GM23338 (cell line): ENCODE measurements at regions not wholly inside any gene's neighbourhood (a gene's known extent, or its start where the extent isn't known, plus 50 kb on each side); places are given as distances from the start of the nearest gene placed in this dataset.

Experiments
- ATAC-seq: fragments of 200-7000 bp; cut with Tn5 transposase; 3 replicates; pipeline ENCODE4 v1.9.1; 2020
- DNase-seq: peaks from one replicate; pipeline ENCODE4 v3.0.0-alpha.2; 2015; ENCODE audit warnings: low spot score
- H2AFZ ChIP-seq: fragments of 200-600 bp; sonication (generic); 2 replicates; pipeline ENCODE4 v1.8.0; 2016; ENCODE audit warnings: antibody characterized with exemption, mild to moderate bottlenecking, moderate library complexity
- H3F3A ChIP-seq: fragments of 200-600 bp; sonication (generic); replicated peaks from 2 replicates; pipeline ENCODE4 v1.8.0; 2017; ENCODE audit warnings: antibody characterized with exemption, mixed run types, low read depth
- H3K27ac ChIP-seq: fragments of 200-600 bp; sonication (generic); 2 replicates; pipeline ENCODE4 v1.6.1; 2016; ENCODE audit warnings: low read depth
- H3K27me3 ChIP-seq: fragments of 200-600 bp; sonication (generic); 2 replicates; pipeline ENCODE4 v1.8.0; 2016; ENCODE audit warnings: mild to moderate bottlenecking, mixed run types, moderate library complexity; ENCODE audit not compliant: insufficient read depth
- H3K36me3 ChIP-seq: fragments of 200-600 bp; sonication (generic); 2 replicates; pipeline ENCODE4 v1.8.0; 2016; ENCODE audit warnings: mild to moderate bottlenecking; ENCODE audit not compliant: insufficient read depth
- H3K4me1 ChIP-seq: fragments of 200-600 bp; sonication (generic); 2 replicates; pipeline ENCODE4 v1.8.0; 2016; ENCODE audit warnings: mild to moderate bottlenecking, moderate library complexity; ENCODE audit not compliant: insufficient read depth
- H3K4me2 ChIP-seq: fragments of 200-600 bp; sonication (generic); 2 replicates; pipeline ENCODE4 v1.7.1; 2017; ENCODE audit warnings: mixed run types
- H3K4me3 ChIP-seq: fragments of 200-600 bp; sonication (generic); 2 replicates; pipeline ENCODE4 v1.6.1; 2016; ENCODE audit warnings: mixed run types
- H3K79me2 ChIP-seq: fragments of 200-600 bp; sonication (generic); replicated peaks from 2 replicates; pipeline ENCODE4 v1.8.0; 2017; ENCODE audit warnings: mild to moderate bottlenecking; ENCODE audit not compliant: insufficient read depth
- H3K9me2 ChIP-seq: fragments of 200-600 bp; sonication (generic); 2 replicates; pipeline ENCODE4 v1.8.0; 2017; ENCODE audit not compliant: insufficient read depth
- H4K20me1 ChIP-seq: fragments of 200-600 bp; sonication (generic); replicated peaks from 2 replicates; pipeline ENCODE4 v1.8.0; 2017; ENCODE audit warnings: mild to moderate bottlenecking; ENCODE audit not compliant: insufficient read depth
- H3K27ac Mint-ChIP-seq: 2 replicates; pipeline ENCODE4 v1.8.0; 2020; ENCODE audit warnings: inconsistent platforms, mild to moderate bottlenecking, moderate library complexity, mixed read lengths
- H3K27me3 Mint-ChIP-seq: 3 replicates; pipeline ENCODE4 v1.8.0; 2022; ENCODE audit warnings: low read depth, mild to moderate bottlenecking, moderate library complexity, mixed read lengths, inconsistent platforms; ENCODE audit not compliant: insufficient read depth, poor library complexity
- H3K36me3 Mint-ChIP-seq: 3 replicates; pipeline ENCODE4 v1.8.0; 2021; ENCODE audit warnings: low read depth, mild to moderate bottlenecking, inconsistent platforms, moderate library complexity, mixed read lengths
- H3K4me1 Mint-ChIP-seq: 3 replicates; pipeline ENCODE4 v1.8.0; 2020; ENCODE audit warnings: mild to moderate bottlenecking, inconsistent platforms, mixed read lengths
- H3K4me3 Mint-ChIP-seq: 3 replicates; pipeline ENCODE4 v1.8.0; 2021; ENCODE audit warnings: moderate library complexity, mild to moderate bottlenecking, inconsistent platforms, mixed read lengths
- H3K9me3 Mint-ChIP-seq: 3 replicates; pipeline ENCODE4 v1.8.0; 2020; ENCODE audit warnings: moderate library complexity, mild to moderate bottlenecking, inconsistent platforms, mixed read lengths
- EZH2 ChIP-seq: fragments of 200-600 bp; sonication (generic); IDR thresholded peaks from one replicate; pipeline ENCODE4 v1.8.0; 2017; ENCODE audit warnings: antibody characterized with exemption, mild to moderate bottlenecking, low read depth; ENCODE audit not compliant: unreplicated experiment
- EZH2phosphoT487 ChIP-seq: fragments of 200-600 bp; sonication (generic); IDR thresholded peaks from one replicate; pipeline ENCODE4 v1.8.1; 2018; ENCODE audit warnings: antibody characterized with exemption; ENCODE audit not compliant: unreplicated experiment
- JUNB ChIP-seq: IDR thresholded peaks from one replicate; pipeline ENCODE4 v1.6.1; 2016; ENCODE audit warnings: antibody characterized with exemption; ENCODE audit not compliant: unreplicated experiment
- NANOG ChIP-seq: IDR thresholded peaks from 2 replicates; pipeline ENCODE4 v1.6.1; 2016; ENCODE audit warnings: antibody characterized with exemption, borderline replicate concordance
- POLR2AphosphoS5 ChIP-seq: IDR thresholded peaks from 2 replicates; pipeline ENCODE4 v1.6.1; 2016; ENCODE audit warnings: antibody characterized with exemption, low read depth
- STAT1 ChIP-seq: IDR thresholded peaks from one replicate; pipeline ENCODE4 v1.6.1; 2016; ENCODE audit warnings: antibody characterized with exemption; ENCODE audit not compliant: unreplicated experiment
- ZNF114 ChIP-seq: fragments of 250-450 bp; sonication (Bioruptor Pico); IDR thresholded peaks from 2 replicates; pipeline ENCODE4 v1.5.0; 2020; ENCODE audit warnings: mild to moderate bottlenecking, moderate library complexity
- ZNF331 ChIP-seq: fragments of 250-450 bp; sonication (Bioruptor Pico); IDR thresholded peaks from 2 replicates; pipeline ENCODE4 v1.5.0; 2020; ENCODE audit warnings: low read depth, mild to moderate bottlenecking, moderate library complexity
- TF ChIP-seq, protein P1 (sequence below): IDR thresholded peaks from 2 replicates; pipeline ENCODE4 v1.6.1; 2016; ENCODE audit warnings: antibody characterized with exemption
- TF ChIP-seq, protein P2 (sequence below): IDR thresholded peaks from one replicate; pipeline ENCODE4 v1.6.1; 2018; ENCODE audit warnings: antibody characterized with exemption; ENCODE audit not compliant: unreplicated experiment
- TF ChIP-seq, protein P3 (sequence below), 2 experiments: fragments of 200-600 bp in 1 of 2; sonication (generic) in 1 of 2; conservative IDR thresholded peaks; 2 replicates each; pipeline versions ENCODE4 v1.5.1 to v1.6.1; 2016 to 2017; ENCODE audit warnings: antibody characterized with exemption in 2 of 2, low read depth in 2 of 2, mild to moderate bottlenecking in 2 of 2, moderate library complexity in 1 of 2

DNA sequence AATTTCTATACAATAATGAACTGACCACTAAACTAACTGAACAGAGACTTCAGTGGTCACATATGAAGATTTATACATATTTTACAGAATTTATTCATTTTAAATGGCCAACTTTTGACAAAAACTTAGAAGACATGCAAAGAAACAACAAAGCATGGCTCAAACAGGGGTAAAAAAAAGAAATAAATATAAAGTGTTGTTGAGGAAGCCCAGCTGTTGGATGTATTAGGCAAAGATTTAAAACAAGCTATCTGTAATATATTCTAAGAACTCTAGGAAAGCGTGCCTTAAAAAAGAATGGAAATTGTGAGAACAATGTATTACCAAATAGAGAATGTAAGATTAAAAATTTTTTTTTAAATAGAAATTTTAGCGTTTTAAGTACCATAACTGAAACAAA is 210.9 kb upstream of the HTR2C start:
- Histone ChIP-seq H3K79me2 (no peaks in the 10 kb centered on the region), H3K27ac (no peak overlapping the region), H3K36me3 (no peaks in the 10 kb centered on the region), H3K4me1 (no peaks in the 10 kb centered on the region), H3K27me3 (no peaks in the 10 kb centered on the region), H3K9me2 (no peaks in the 10 kb centered on the region), H3K4me2 (no peak overlapping the region), H2AFZ (no peak overlapping the region), H3K4me3 (no peak overlapping the region), H4K20me1 (no peaks in the 10 kb centered on the region), H3F3A (no peaks in the 10 kb centered on the region)
- Mint-ChIP-seq H3K36me3 (no peaks in the 10 kb centered on the region), H3K27ac (no peak overlapping the region), H3K27me3 (no peaks in the 10 kb centered on the region), H3K9me3 (no peaks in the 10 kb centered on the region), H3K4me1 (no peaks in the 10 kb centered on the region), H3K4me3 (no peak overlapping the region)
- no peak for ATAC-seq
- DNase-seq = no peak
- TF ChIP-seq ZNF331 (CRISPR knock-in tag) (no peak), STAT1 (no peak), EZH2phosphoT487 (no peak), EZH2 (no peak), JUNB (no peak), NANOG (no peak), ZNF114 (no peak), POLR2AphosphoS5 (no peak)
- TF ChIP-seq, protein P1, sequence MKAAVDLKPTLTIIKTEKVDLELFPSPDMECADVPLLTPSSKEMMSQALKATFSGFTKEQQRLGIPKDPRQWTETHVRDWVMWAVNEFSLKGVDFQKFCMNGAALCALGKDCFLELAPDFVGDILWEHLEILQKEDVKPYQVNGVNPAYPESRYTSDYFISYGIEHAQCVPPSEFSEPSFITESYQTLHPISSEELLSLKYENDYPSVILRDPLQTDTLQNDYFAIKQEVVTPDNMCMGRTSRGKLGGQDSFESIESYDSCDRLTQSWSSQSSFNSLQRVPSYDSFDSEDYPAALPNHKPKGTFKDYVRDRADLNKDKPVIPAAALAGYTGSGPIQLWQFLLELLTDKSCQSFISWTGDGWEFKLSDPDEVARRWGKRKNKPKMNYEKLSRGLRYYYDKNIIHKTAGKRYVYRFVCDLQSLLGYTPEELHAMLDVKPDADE = no peak
- TF ChIP-seq, protein P2, sequence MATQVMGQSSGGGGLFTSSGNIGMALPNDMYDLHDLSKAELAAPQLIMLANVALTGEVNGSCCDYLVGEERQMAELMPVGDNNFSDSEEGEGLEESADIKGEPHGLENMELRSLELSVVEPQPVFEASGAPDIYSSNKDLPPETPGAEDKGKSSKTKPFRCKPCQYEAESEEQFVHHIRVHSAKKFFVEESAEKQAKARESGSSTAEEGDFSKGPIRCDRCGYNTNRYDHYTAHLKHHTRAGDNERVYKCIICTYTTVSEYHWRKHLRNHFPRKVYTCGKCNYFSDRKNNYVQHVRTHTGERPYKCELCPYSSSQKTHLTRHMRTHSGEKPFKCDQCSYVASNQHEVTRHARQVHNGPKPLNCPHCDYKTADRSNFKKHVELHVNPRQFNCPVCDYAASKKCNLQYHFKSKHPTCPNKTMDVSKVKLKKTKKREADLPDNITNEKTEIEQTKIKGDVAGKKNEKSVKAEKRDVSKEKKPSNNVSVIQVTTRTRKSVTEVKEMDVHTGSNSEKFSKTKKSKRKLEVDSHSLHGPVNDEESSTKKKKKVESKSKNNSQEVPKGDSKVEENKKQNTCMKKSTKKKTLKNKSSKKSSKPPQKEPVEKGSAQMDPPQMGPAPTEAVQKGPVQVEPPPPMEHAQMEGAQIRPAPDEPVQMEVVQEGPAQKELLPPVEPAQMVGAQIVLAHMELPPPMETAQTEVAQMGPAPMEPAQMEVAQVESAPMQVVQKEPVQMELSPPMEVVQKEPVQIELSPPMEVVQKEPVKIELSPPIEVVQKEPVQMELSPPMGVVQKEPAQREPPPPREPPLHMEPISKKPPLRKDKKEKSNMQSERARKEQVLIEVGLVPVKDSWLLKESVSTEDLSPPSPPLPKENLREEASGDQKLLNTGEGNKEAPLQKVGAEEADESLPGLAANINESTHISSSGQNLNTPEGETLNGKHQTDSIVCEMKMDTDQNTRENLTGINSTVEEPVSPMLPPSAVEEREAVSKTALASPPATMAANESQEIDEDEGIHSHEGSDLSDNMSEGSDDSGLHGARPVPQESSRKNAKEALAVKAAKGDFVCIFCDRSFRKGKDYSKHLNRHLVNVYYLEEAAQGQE = no peak
- TF ChIP-seq, protein P3, sequence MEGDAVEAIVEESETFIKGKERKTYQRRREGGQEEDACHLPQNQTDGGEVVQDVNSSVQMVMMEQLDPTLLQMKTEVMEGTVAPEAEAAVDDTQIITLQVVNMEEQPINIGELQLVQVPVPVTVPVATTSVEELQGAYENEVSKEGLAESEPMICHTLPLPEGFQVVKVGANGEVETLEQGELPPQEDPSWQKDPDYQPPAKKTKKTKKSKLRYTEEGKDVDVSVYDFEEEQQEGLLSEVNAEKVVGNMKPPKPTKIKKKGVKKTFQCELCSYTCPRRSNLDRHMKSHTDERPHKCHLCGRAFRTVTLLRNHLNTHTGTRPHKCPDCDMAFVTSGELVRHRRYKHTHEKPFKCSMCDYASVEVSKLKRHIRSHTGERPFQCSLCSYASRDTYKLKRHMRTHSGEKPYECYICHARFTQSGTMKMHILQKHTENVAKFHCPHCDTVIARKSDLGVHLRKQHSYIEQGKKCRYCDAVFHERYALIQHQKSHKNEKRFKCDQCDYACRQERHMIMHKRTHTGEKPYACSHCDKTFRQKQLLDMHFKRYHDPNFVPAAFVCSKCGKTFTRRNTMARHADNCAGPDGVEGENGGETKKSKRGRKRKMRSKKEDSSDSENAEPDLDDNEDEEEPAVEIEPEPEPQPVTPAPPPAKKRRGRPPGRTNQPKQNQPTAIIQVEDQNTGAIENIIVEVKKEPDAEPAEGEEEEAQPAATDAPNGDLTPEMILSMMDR (conservative IDR thresholded peaks at IDR 0.05; ENCODE audit: low read depth in 2 of 2) = no peak
